Breast epithelium (tissue), 3 donors: ENCODE measurements at regions not wholly inside any gene's neighbourhood (a gene's known extent, or its start where the extent isn't known, plus 50 kb on each side); places are given as distances from the start of the nearest gene placed in this dataset.

Source experiments
- POLR2A ChIP-seq: fragments of 450-650 bp; IDR thresholded peaks from one replicate; pipeline ENCODE4 v1.6.1; 2016; ENCODE audit warnings: antibody characterized with exemption, mild to moderate bottlenecking, moderate library complexity
- POLR2AphosphoS5 ChIP-seq, 3 donors: sonication (generic); formaldehyde crosslinking; IDR thresholded peaks; one replicate each; pipeline ENCODE4 v1.6.1; 2017; ENCODE audit warnings: antibody characterized with exemption in 3 of 3
- TF ChIP-seq, protein P1 (sequence below), 3 donors: fragments of 450-650 bp; IDR thresholded peaks; one replicate each; pipeline ENCODE4 v1.5.1; 2016 to 2017; ENCODE audit warnings: antibody characterized with exemption in 3 of 3, mild to moderate bottlenecking in 3 of 3, moderate library complexity in 3 of 3

- TF ChIP-seq POLR2AphosphoS5 (IDR thresholded peaks at IDR 0.05): no peak
- TF ChIP-seq, protein P1, sequence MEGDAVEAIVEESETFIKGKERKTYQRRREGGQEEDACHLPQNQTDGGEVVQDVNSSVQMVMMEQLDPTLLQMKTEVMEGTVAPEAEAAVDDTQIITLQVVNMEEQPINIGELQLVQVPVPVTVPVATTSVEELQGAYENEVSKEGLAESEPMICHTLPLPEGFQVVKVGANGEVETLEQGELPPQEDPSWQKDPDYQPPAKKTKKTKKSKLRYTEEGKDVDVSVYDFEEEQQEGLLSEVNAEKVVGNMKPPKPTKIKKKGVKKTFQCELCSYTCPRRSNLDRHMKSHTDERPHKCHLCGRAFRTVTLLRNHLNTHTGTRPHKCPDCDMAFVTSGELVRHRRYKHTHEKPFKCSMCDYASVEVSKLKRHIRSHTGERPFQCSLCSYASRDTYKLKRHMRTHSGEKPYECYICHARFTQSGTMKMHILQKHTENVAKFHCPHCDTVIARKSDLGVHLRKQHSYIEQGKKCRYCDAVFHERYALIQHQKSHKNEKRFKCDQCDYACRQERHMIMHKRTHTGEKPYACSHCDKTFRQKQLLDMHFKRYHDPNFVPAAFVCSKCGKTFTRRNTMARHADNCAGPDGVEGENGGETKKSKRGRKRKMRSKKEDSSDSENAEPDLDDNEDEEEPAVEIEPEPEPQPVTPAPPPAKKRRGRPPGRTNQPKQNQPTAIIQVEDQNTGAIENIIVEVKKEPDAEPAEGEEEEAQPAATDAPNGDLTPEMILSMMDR (IDR thresholded peaks at IDR 0.05): no peak
- no peak for TF ChIP-seq POLR2A
Measured at GRCh38 chr16:60810250-60810649, 1226.0 kb downstream of the CDH8 start.
